Stimulated activated CD4-positive, alpha-beta T cell treated with anti-CD3 and anti-CD28 coated beads, Interleukin-12 subunit alpha, Interleukin-12 subunit beta, amount 100 ng/mL, for 48 hours (primary cell): ENCODE measurements at regions not wholly inside any gene's neighbourhood (a gene's known extent, or its start where the extent isn't known, plus 50 kb on each side); places are given as distances from the start of the nearest gene placed in this dataset.

Experiments
- DNase-seq, 3 donors: peaks; one replicate each; pipeline ENCODE4 v3.0.0-alpha.2; 2020; ENCODE audit warnings: low read depth in 2 of 3, low spot score in 1 of 3

- DNase-seq = no peak
These were observed 368.7 kb downstream of the CMPK2 start for GRCh38 chr2:6497048-6497447.

- DNase-seq = no peak
These were observed 366.9 kb downstream of the CMPK2 start for GRCh38 chr2:6498841-6499240.

GRCh38 chr2:6499691-6500090 is 366.0 kb downstream of the CMPK2 start:
- no peak for DNase-seq

- DNase-seq = no peak
These were observed 359.3 kb downstream of the CMPK2 start for GRCh38 chr2:6506361-6506794.

- DNase-seq = no peak
These were observed 358.8 kb downstream of the CMPK2 start for GRCh38 chr2:6506859-6507258.

- no peak for DNase-seq
These were observed 355.2 kb downstream of the CMPK2 start for GRCh38 chr2:6510532-6510931.

- DNase-seq = no peak
These were observed 353.1 kb downstream of the CMPK2 start for GRCh38 chr2:6512589-6512988.

GRCh38 chr2:6516674-6517073 is 349.0 kb downstream of the CMPK2 start:
- no peak for DNase-seq

GRCh38 chr2:6518361-6518760 is 347.3 kb downstream of the CMPK2 start:
- DNase-seq = no peak

GRCh38 chr2:6523476-6523875 is 342.2 kb downstream of the CMPK2 start:
- DNase-seq = no peak

- DNase-seq = no peak
These were observed 340.8 kb downstream of the CMPK2 start for GRCh38 chr2:6524691-6525474.

GRCh38 chr2:6525475-6525964 is 340.2 kb downstream of the CMPK2 start:
- DNase-seq = no peak

GRCh38 chr2:6526093-6526824 is 339.4 kb downstream of the CMPK2 start:
- no peak for DNase-seq

- DNase-seq = no peak
These were observed 334.4 kb downstream of the CMPK2 start for GRCh38 chr2:6531304-6531703.

GRCh38 chr2:6535572-6535971 is 330.1 kb downstream of the CMPK2 start:
- no peak for DNase-seq

GRCh38 chr2:6538607-6539006 is 327.1 kb downstream of the CMPK2 start:
- no peak for DNase-seq

- no peak for DNase-seq
These were observed 320.4 kb downstream of the CMPK2 start for GRCh38 chr2:6545336-6545735.

GRCh38 chr2:6545795-6546194 is 319.9 kb downstream of the CMPK2 start:
- no peak for DNase-seq

GRCh38 chr2:6554466-6554865 is 311.2 kb downstream of the CMPK2 start:
- no peak for DNase-seq

- DNase-seq = no peak
These were observed 309.0 kb downstream of the CMPK2 start for GRCh38 chr2:6556755-6557154.

- DNase-seq = no peak
These were observed 308.0 kb downstream of the CMPK2 start for GRCh38 chr2:6557737-6558136.

GRCh38 chr2:6562771-6563170 is 302.9 kb downstream of the CMPK2 start:
- DNase-seq = no peak
